ENCODE measurements at regions not wholly inside any gene's neighbourhood (a gene's known extent, or its start where the extent isn't known, plus 50 kb on each side); places are given as distances from the start of the nearest gene placed in this dataset.

GRCh38 chr12:125336246-125336645, 271.0 kb downstream of the AACS start:
- Histone ChIP-seq H3K9me3 (ENCODE audit: low read length) (no peaks in the 10 kb centered on the region), H4K20me1 (ENCODE audit: low read length) (no peaks in the 10 kb centered on the region), H3K4me1 (ENCODE audit: insufficient read depth, low read length) (no peaks in the 10 kb centered on the region), H3K27ac (ENCODE audit: low read length) (no peak overlapping the region), H3K4me2 (ENCODE audit: low read length) (no peak overlapping the region), H3F3A (ENCODE audit: low read length, unreplicated experiment) (no peaks in the 10 kb centered on the region), H3K4me3 (ENCODE audit: low read length) (no peak overlapping the region), H2AFZ (ENCODE audit: low read length) (no peak overlapping the region), H3K9ac (ENCODE audit: low read length) (no peak overlapping the region), H3K9me2 (replicated peaks; ENCODE audit: low read length) (no peaks in the 10 kb centered on the region), H3K79me2 (ENCODE audit: low read length) (no peaks in the 10 kb centered on the region), H3K27me3 (ENCODE audit: low read length) (peaks cover 77% of the 10 kb centered on the region), H3K36me3 (ENCODE audit: low read depth, low read length) (no peaks in the 10 kb centered on the region)
- POLR2A ChIA-PET (ENCODE audit: unreplicated experiment): no interaction called here
- ATAC-seq: no peak
- CTCF ChIA-PET: no interaction called here
- BruUV-seq (replicated peaks): no TSS peak
- intact Hi-C loops (cut with micrococcal nuclease): no loop called here
- no peak for DNase-seq
- TF ChIP-seq EZH2phosphoT487 (IDR thresholded peaks at IDR 0.05; ENCODE audit: borderline replicate concordance, low read length) (no peak), EZH2 (IDR thresholded peaks at IDR 0.05; ENCODE audit: low read length, unreplicated experiment) (no peak), CTCF (conservative IDR thresholded peaks at IDR 0.05; ENCODE audit: low read depth, low read length) (no peak)

DNA sequence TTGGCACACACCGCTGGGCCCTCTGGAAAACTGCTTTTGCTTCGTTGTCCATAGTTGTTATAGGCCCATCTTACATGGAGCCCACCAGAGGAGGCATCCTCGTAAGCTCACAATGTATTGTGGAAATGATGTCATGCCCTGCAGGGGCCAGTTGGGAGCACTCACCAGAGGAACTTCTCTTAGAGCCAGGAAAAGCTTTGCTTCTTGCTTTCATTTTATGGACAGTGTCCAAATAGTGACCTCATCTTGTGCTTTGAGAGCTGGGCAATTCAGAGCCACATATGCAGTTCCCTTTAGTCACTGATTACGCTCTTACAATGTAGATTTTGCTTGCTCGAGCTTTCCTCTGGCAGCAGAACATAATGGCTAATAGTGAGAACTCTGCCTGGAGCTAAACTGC, 275.6 kb downstream of the AACS start:
- DNase-seq (peak; percentile 46), ATAC-seq (no peak; the same call in 1 of the 2 replicates)
- peaks cover 62% of the 10 kb centered on the region for H3K27me3 ChIP-seq (ENCODE audit: low read length)
- BruUV-seq (replicated peaks): no TSS peak
- no peak overlapping the region for H3K4me3 ChIP-seq (ENCODE audit: low read length)
- no peaks in the 10 kb centered on the region for H3K9me3 ChIP-seq (ENCODE audit: low read length)
- no peak overlapping the region for H3K27ac ChIP-seq (ENCODE audit: low read length)
- H3K79me2 ChIP-seq (ENCODE audit: low read length): no peaks in the 10 kb centered on the region
- ChIA-PET CTCF (no interaction called here), POLR2A (ENCODE audit: unreplicated experiment) (no interaction called here)
- TF ChIP-seq EZH2 (IDR thresholded peaks at IDR 0.05; ENCODE audit: low read length, unreplicated experiment) (no peak), CTCF (conservative IDR thresholded peaks at IDR 0.05; ENCODE audit: low read depth, low read length) (no peak), EZH2phosphoT487 (IDR thresholded peaks at IDR 0.05; ENCODE audit: borderline replicate concordance, low read length) (no peak)
- intact Hi-C loops (cut with micrococcal nuclease): no loop called here
- no peaks in the 10 kb centered on the region for H4K20me1 ChIP-seq (ENCODE audit: low read length)
- H3K4me1 ChIP-seq (ENCODE audit: insufficient read depth, low read length): no peaks in the 10 kb centered on the region
- H3K9me2 ChIP-seq (replicated peaks; ENCODE audit: low read length): no peaks in the 10 kb centered on the region
- no peaks in the 10 kb centered on the region for H3K36me3 ChIP-seq (ENCODE audit: low read depth, low read length)
- no peak overlapping the region for H3K4me2 ChIP-seq (ENCODE audit: low read length)
- no peak overlapping the region for H3K9ac ChIP-seq (ENCODE audit: low read length)
- H2AFZ ChIP-seq (ENCODE audit: low read length): no peak overlapping the region
- H3F3A ChIP-seq (ENCODE audit: low read length, unreplicated experiment): no peaks in the 10 kb centered on the region

- H3K9me3 ChIP-seq (ENCODE audit: low read length): no peaks in the 10 kb centered on the region
- no peak overlapping the region for H2AFZ ChIP-seq (ENCODE audit: low read length)
- H3K27me3 ChIP-seq (ENCODE audit: low read length): peaks cover 62% of the 10 kb centered on the region
- ChIA-PET CTCF (no interaction called here), POLR2A (ENCODE audit: unreplicated experiment) (no interaction called here)
- no peak overlapping the region for H3K27ac ChIP-seq (ENCODE audit: low read length)
- H3K4me3 ChIP-seq (ENCODE audit: low read length): no peak overlapping the region
- peak; percentile 54; the same call in 1 of the 2 replicates for ATAC-seq
- no peak overlapping the region for H3K4me2 ChIP-seq (ENCODE audit: low read length)
- H3K79me2 ChIP-seq (ENCODE audit: low read length): no peaks in the 10 kb centered on the region
- DNase-seq: no peak
- no peaks in the 10 kb centered on the region for H3F3A ChIP-seq (ENCODE audit: low read length, unreplicated experiment)
- no peaks in the 10 kb centered on the region for H3K9me2 ChIP-seq (replicated peaks; ENCODE audit: low read length)
- H3K9ac ChIP-seq (ENCODE audit: low read length): no peak overlapping the region
- no TSS peak for BruUV-seq (replicated peaks)
- no peaks in the 10 kb centered on the region for H3K36me3 ChIP-seq (ENCODE audit: low read depth, low read length)
- no peaks in the 10 kb centered on the region for H3K4me1 ChIP-seq (ENCODE audit: insufficient read depth, low read length)
- no peaks in the 10 kb centered on the region for H4K20me1 ChIP-seq (ENCODE audit: low read length)
- intact Hi-C loops (cut with micrococcal nuclease): no loop called here
- TF ChIP-seq CTCF (conservative IDR thresholded peaks at IDR 0.05; ENCODE audit: low read depth, low read length): no peak
- no peak for TF ChIP-seq EZH2 (IDR thresholded peaks at IDR 0.05; ENCODE audit: low read length, unreplicated experiment)
- no peak for TF ChIP-seq EZH2phosphoT487 (IDR thresholded peaks at IDR 0.05; ENCODE audit: borderline replicate concordance, low read length)
Observed at GRCh38 chr12:125341422-125341821, 276.2 kb downstream of the AACS start.

Data from PC-3 (cell line).